ENCODE measurements at regions not wholly inside any gene's neighbourhood (a gene's known extent, or its start where the extent isn't known, plus 50 kb on each side); places are given as distances from the start of the nearest gene placed in this dataset.

- no peaks in the 10 kb centered on the region for H3K79me2 ChIP-seq (ENCODE audit: insufficient read depth, low read length)
- ChIA-PET CTCF (ENCODE audit: low intra/inter-chr PET ratio, low total read pairs) (no interaction called here), POLR2A (interaction anchor here (1.4 kb wide), 1 partner anchor 20 kb away, joined by 3 read pairs; no protein-coding TSS in a partner anchor)
- peaks cover 62% of the 10 kb centered on the region for H3K4me1 ChIP-seq (ENCODE audit: insufficient read depth, low read length)
- H3K27ac ChIP-seq (ENCODE audit: extremely low read length, insufficient read depth, low read length), result no peak overlapping the region
- H3K27me3 ChIP-seq (ENCODE audit: control insufficient read depth in 1 of 2, insufficient read depth in 2 of 2, low read length in 2 of 2), result no peaks in the 10 kb centered on the region
- DNase-seq (ENCODE audit: low spot score) (no peak), FAIRE-seq (no peak), ATAC-seq (no peak)
- in situ Hi-C loops (cut with HindIII; ENCODE audit: extremely low pct_ligation_motif_present, low pct_unique_long_range_greater_than_20kb) (no loop called here), intact Hi-C loops (cut with micrococcal nuclease; ENCODE audit: unreplicated experiment) (no loop called here)
- no peaks in the 10 kb centered on the region for H4K20me1 ChIP-seq (ENCODE audit: insufficient read depth, low read length)
- BruUV-seq (replicated peaks), result no TSS peak
- H3K4me2 ChIP-seq (ENCODE audit: low read depth, low read length), result no peak overlapping the region
- H3K4me3 ChIP-seq (replicated peaks in 1 of 3; ENCODE audit: insufficient read depth in 1 of 3, low read depth in 2 of 3, low read length in 3 of 3), result no peak overlapping the region
- no peaks in the 10 kb centered on the region for H3K9me3 ChIP-seq (ENCODE audit: low read length)
- TF ChIP-seq ZBTB8A (CRISPR knock-in tag; IDR thresholded peaks at IDR 0.05; ENCODE audit: borderline replicate concordance, low read depth) (no peak), ZNF83 (CRISPR knock-in tag; IDR thresholded peaks at IDR 0.05; ENCODE audit: borderline replicate concordance) (no peak), CHCHD3 (CRISPR knock-in tag; IDR thresholded peaks at IDR 0.05) (no peak), ATF7 (IDR thresholded peaks at IDR 0.05) (no peak), ATF7 (CRISPR knock-in tag; IDR thresholded peaks at IDR 0.05) (no peak), PPARG (CRISPR knock-in tag; conservative IDR thresholded peaks at IDR 0.05) (no peak), YY1 (IDR thresholded peaks at IDR 0.05; ENCODE audit: insufficient read depth, insufficient replicate concordance, low read depth, low read length) (no peak), ZBTB3 (CRISPR knock-in tag; IDR thresholded peaks at IDR 0.05; ENCODE audit: borderline replicate concordance, low read depth) (no peak), ZNF891 (CRISPR knock-in tag; IDR thresholded peaks at IDR 0.05) (no peak), ZNF549 (CRISPR knock-in tag; IDR thresholded peaks at IDR 0.05) (no peak), KDM5B (CRISPR knock-in tag; IDR thresholded peaks at IDR 0.05; ENCODE audit: borderline replicate concordance) (no peak), ZNF737 (CRISPR knock-in tag; IDR thresholded peaks at IDR 0.05; ENCODE audit: borderline replicate concordance) (no peak), HES4 (CRISPR knock-in tag; IDR thresholded peaks at IDR 0.05; ENCODE audit: borderline replicate concordance) (no peak), ZNF142 (CRISPR knock-in tag; IDR thresholded peaks at IDR 0.05) (no peak), AGO2 (optimal IDR thresholded peaks at IDR 0.05; ENCODE audit: low read depth, low read length) (no peak), PBX2 (CRISPR knock-in tag; IDR thresholded peaks at IDR 0.05) (no peak), GATA4 (IDR thresholded peaks at IDR 0.05; ENCODE audit: borderline replicate concordance, low read depth) (no peak), PCBP2 (optimal IDR thresholded peaks at IDR 0.05; ENCODE audit: low read depth, low read length, poor library complexity, severe bottlenecking) (no peak)
- H2AFZ ChIP-seq (ENCODE audit: low read length), result no peak overlapping the region
- H3K36me3 ChIP-seq (replicated peaks in 1 of 2; ENCODE audit: control insufficient read depth in 1 of 2, insufficient read depth in 2 of 2, low read length in 2 of 2), result no peaks in the 10 kb centered on the region
- WGBS (ENCODE audit: low lambda C conversion rate), result 91% methylated on average over 7 of the region's 7 CpGs
- no peak overlapping the region for H3K9ac ChIP-seq (ENCODE audit: insufficient read depth, low read depth, low read length)
Measured at GRCh38 chr6:56378966-56379585, 131.7 kb upstream of the COL21A1 start.

All from HepG2 (cell line).